NCI-H526 treated with DMSO at 0.1 percent for 48 hours (cell line): ENCODE measurements at regions not wholly inside any gene's neighbourhood (a gene's known extent, or its start where the extent isn't known, plus 50 kb on each side); places are given as distances from the start of the nearest gene placed in this dataset.

Experiments
- DNase-seq: peaks from one replicate; lab custom pipeline; 2025; lab: John Stamatoyannopoulos, UW

DNA sequence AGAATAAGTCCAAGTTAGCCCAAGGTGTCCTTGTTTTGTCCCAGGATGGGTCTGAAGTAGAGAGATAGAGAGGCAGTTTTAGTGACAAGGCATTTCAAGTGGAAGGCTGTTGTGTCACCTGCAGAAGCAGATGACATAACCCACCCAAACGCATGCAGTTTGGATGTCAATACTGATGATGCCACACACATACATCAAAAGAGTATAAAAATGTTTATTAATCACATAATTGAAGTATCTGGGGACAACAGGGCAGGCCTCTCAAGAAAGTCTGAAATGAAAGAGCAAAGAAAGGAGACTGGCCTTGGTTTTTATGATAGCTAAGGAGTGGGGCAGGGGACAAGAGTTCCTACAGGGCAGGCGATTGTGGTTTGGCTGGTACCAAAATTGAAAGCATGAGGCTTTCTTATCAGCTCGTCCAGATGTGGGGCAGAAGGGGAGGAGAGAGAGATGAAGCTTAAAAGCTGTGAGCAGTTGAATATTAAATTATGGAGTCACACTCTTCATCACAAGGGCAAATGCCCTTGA is 78.4 kb upstream of the TSPAN8 start:
- no peak for DNase-seq

DNA sequence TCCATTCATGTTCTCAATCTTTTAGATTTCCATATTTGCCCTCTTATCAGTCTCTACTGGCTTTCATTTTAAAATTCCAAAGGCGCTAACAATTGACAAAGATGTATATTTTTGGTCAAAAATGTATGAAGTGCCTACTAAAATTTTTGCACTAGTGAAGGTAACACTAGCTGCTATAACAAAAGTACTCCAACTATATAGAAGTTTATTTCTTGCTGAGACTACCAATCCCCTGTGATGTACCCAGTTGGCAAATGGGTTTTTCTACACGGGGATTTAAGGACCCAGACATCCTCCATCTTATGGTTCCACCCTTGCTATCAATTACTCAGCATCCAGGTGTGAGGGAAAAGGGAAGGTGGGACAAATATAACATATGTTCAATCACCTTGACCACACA is 75.3 kb upstream of the TSPAN8 start:
- DNase-seq = no peak

DNA sequence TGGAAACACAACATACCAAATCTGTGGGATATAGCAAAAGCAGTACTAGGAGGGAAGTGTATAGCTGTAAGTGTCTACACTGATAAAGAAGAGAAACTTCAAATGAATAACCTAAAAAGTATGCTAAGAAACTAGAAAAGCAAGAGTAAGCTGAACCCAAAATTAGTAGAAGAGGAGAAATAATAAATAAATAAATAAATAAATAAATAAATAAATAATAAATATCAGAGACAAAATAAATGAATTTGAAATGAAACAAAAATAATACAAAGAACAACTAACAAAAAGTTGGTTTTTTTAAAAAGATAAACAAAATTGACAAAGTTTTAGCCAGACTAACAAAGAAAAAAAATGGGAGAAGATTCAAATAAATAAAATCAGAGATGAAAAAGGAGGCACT is 72.7 kb upstream of the TSPAN8 start:
- DNase-seq = no peak

DNA sequence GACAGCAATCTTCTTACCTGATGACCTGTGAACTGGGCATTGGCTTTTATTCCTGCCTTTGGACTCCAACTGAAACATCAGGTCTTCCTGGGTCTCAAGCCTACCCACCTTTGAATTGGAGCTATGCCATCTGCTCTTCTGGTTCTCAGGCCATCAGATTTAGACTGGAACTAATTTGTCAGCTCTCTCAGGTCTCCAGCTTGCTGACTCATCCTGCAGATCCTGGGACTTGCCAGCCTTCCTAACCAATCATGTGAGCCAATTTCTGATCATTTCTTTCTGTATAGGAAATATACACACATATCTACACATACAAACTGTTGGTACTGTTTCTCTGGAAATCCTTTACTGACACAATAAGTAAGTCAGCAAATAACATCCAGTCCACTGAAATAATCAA is 65.3 kb upstream of the TSPAN8 start:
- no peak for DNase-seq

DNA sequence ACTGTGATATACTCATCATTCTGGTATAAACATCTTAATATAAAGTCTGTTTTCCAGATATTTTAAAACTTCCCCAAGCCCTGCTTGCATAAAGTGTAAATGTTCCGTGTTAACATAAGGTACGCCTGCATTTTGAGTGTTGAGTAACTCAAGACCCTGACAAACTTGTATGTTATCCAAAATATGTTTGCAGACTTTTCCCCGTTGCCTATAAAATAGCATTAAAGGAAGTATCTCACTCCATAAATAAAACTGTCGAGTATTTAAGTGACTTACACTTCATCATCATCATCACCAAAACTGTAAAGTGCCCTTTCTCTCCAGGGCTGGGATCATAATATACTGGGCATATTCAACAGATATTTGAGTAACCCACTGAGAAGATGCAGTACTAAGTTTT is 64.6 kb upstream of the TSPAN8 start:
- DNase-seq = no peak

DNA sequence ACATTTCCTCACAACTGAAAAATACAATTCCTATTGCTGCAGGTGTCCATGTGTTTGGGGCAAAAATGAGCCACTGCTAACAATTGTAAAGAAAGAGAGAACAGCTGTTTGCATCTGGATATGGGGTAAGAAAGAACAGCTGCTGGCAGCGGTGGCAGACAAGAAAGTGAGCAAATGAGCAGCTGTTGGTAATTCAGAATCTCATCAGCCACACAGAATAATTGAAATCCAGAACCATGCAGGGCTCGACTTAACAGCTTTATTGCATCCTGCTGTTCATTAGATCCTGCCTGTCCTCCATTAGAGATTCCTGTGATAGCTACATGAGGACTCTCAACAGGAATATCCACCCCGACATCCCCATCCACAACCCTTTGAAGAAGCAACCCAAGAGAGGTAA is 62.5 kb upstream of the TSPAN8 start:
- no peak for DNase-seq

DNA sequence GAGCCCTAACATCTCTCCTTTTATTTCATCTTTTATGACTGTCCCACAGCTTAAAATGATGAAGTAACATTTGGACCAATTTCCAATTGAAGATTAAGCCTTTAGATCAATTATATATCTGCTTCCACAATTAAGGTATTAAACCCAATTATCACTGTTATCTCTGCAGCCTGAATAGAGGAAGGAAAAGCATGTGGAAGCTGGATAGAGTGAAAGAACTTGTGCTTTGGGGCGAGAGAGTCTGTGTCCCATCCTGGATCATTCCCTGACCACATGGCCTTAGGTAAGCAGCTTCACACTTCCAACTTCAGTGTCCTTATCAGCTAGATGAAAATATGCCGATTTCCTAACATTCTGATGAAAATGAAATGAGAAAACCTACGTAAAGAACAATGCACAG is 61.4 kb upstream of the TSPAN8 start:
- DNase-seq = no peak

DNA sequence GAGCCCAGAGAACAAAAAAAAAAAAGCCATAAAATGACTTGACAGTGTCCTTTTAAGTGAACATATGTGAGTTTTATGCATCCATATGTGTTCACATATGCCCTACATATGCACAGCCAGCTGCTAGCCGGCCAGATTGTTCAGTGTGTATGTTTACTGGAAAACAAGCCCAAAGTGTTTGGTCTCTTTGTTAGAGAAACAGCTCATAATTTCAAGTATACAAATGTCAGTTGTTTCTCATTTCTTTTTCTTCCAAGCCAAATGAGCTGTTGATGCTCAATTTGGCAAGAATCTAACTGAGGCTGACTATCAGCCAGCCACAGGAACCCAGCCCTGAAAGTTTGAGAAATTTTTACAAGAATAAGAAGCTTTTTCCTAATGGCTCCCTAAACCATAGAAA is 60.8 kb upstream of the TSPAN8 start:
- DNase-seq = no peak

DNA sequence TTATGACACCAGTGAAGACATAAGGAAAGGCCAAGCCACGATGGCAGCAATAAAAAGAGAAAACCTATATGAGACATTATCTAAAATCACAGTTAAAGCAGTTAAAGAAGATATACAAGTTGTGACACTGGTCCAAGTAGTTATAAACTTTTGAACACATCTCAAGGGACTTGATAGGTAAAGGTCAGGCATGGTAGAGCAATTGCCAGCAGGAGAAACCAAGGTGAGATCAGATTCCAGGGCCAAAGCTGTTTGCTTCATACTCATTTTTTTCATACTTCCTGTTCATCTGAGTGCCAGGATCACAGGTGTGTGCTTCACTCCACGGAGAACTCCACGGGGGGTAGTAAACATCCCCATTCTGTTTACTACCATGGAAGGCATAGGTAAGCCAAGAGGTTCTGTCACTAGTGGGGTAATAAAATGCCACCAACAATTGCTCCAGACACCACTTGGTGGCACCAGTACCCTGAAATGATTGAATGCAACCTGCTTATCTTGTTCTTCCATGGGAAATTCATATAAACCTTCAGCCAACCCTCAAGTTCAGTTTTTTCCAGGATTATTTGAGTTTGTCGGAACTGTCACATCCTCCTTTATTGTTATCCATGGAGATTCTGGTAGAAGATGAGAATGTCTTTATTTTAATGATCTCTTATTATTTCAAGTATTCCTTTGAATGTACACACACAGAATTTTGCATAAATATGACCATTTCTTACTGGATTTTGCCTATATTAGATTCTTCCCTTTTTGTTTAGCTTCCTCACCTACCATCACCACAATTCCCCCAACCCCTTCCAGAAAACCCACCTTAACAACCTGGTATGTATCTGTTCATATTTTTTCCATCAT is 59.2 kb upstream of the TSPAN8 start:
- DNase-seq = peak; percentile 58

DNA sequence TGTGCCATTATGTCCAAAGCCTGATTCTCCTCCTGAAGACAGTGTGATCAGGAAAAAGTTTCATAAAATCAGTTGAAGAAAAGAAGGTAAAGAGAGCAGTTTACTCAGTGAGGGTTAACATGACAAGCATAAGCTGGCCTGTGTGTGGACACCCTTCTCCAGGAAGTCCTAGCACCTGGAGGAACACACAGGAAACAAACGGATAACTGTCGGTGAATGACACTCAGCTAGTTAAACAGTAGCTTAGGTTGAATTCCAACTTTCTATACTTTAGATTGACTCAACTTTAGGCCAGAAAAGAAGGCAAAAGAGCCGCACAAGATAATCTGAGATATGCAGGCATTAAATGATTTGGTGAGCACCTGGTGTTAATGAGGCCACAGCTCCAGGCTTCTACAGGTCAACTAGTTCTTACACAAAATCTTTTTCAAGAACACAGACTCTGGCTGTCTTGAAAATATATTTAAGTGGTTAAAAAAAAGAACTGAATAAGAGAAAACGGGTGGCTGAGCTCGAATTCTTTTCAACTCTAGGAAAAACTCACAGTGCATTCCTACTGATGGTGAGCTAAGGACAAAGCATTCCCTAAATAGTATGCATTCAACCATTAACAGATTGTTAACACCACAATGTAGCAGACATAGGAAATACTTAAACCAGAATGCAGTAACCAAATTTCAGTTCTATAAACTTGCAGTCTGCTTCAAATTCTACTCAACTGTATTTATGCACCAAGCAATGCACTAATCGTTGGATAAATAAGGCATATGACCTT is 56.9 kb upstream of the TSPAN8 start:
- DNase-seq = no peak

DNA sequence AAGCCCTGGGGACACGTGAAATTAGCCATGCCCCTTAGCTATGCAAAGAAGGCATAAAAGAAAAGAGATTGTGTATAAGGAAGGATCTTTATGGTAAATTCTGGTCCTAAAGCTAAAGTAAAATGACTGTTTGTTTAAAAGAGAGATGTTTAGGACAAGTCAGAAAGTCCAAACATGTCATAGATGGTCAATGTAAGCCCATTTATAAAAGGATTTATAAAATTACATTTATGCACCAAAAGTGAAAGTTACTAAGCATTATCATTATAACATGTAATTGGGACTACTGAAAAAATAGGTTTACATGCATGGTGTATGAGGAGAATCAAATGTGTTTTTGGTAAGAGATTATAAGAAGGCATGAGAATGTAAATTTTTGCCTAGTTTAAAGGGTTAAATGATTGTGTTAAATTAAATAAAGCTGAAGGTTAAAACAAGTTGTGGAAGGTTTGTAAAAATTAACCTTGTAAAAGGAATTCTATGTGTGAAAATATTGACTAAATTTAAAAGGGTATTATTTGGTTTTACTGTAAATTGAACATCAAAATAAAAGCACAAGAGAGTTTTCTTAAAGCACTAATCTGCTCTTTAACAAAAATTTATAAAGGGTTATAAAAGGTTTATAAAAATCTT is 50.4 kb upstream of the TSPAN8 start:
- DNase-seq = no peak
